ENCODE measurements at regions not wholly inside any gene's neighbourhood (a gene's known extent, or its start where the extent isn't known, plus 50 kb on each side); places are given as distances from the start of the nearest gene placed in this dataset.

- TF ChIP-seq ARNTL (CRISPR knock-in tag; IDR thresholded peaks at IDR 0.05; ENCODE audit: borderline replicate concordance, low read depth) (no peak), ZNF8 (CRISPR knock-in tag; IDR thresholded peaks at IDR 0.05) (no peak), OSR1 (CRISPR knock-in tag; IDR thresholded peaks at IDR 0.05) (no peak), ZNF565 (CRISPR knock-in tag; conservative IDR thresholded peaks at IDR 0.05; ENCODE audit: low read depth) (no peak), PATZ1 (CRISPR knock-in tag; IDR thresholded peaks at IDR 0.05; ENCODE audit: borderline replicate concordance) (no peak), CREB5 (CRISPR knock-in tag; IDR thresholded peaks at IDR 0.05; ENCODE audit: low read depth) (no peak), ZFP30 (CRISPR knock-in tag; IDR thresholded peaks at IDR 0.05) (no peak)
Observed at GRCh38 chr15:20645956-20646355, 104.4 kb upstream of the GOLGA6L6 start.

All from SK-N-SH treated with all-trans-retinoic acid at 6 μM for 48 hours (cell line).